ENCODE measurements at regions not wholly inside any gene's neighbourhood (a gene's known extent, or its start where the extent isn't known, plus 50 kb on each side); places are given as distances from the start of the nearest gene placed in this dataset.

DNA sequence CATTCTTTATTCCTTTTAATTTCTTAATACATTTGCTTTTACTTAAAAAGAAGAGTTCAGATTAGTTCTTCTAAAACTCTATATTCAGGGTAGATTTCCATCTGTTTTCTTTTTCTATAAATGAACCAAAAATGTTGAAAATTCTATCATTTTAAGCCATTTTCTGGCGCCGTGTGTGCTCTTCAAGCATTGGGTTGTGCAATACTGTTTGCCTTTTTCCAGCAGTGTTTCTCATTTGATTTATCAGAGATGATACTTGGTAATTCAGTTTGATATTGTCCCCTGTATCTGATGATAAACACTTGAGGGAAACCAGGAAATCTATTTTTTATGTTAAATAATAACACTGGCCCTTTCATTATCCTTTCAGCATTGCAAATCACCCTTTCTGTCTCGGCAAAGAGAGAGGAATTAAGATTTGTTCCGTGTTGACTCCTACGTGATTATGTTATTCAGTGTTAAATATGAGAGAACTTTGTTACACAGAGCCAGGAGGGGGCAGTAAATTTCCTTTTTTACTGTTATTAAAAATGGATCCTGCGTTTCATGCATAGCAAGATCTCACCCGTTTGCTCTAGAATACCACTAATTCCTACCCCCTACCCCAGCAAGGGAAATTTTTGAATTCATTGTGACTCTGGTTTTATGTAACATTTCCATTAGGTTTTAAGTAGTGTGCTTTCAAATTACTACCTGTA is 606.9 kb upstream of the RBFOX1 start:
- TF ChIP-seq, protein P1, sequence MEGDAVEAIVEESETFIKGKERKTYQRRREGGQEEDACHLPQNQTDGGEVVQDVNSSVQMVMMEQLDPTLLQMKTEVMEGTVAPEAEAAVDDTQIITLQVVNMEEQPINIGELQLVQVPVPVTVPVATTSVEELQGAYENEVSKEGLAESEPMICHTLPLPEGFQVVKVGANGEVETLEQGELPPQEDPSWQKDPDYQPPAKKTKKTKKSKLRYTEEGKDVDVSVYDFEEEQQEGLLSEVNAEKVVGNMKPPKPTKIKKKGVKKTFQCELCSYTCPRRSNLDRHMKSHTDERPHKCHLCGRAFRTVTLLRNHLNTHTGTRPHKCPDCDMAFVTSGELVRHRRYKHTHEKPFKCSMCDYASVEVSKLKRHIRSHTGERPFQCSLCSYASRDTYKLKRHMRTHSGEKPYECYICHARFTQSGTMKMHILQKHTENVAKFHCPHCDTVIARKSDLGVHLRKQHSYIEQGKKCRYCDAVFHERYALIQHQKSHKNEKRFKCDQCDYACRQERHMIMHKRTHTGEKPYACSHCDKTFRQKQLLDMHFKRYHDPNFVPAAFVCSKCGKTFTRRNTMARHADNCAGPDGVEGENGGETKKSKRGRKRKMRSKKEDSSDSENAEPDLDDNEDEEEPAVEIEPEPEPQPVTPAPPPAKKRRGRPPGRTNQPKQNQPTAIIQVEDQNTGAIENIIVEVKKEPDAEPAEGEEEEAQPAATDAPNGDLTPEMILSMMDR (IDR thresholded peaks at IDR 0.05), result peak in 1 of 4 experiments; percentile 21
- no peak for TF ChIP-seq POLR2AphosphoS5 (IDR thresholded peaks at IDR 0.05)
